SK-N-SH treated with all-trans-retinoic acid at 6 μM for 48 hours (cell line): ENCODE measurements at regions not wholly inside any gene's neighbourhood (a gene's known extent, or its start where the extent isn't known, plus 50 kb on each side); places are given as distances from the start of the nearest gene placed in this dataset.

Experiments
- ATAC-seq: fragments of 200-7000 bp; cut with Tn5 transposase; 3 replicates; pipeline ENCODE4 v1.9.1; 2020; ENCODE audit warnings: mild to moderate bottlenecking, moderate library complexity
- ARNTL ChIP-seq: fragments of 450-650 bp; formaldehyde crosslinking; IDR thresholded peaks from 2 replicates; pipeline ENCODE4 v1.5.0; 2020; ENCODE audit warnings: low read depth, mild to moderate bottlenecking, moderate library complexity, borderline replicate concordance
- BACH2 ChIP-seq: fragments of 250-450 bp; sonication (Bioruptor Pico); IDR thresholded peaks from 2 replicates; pipeline ENCODE4 v1.9.0; 2021; ENCODE audit warnings: mild to moderate bottlenecking, borderline replicate concordance
- CREB5 ChIP-seq: fragments of 250-450 bp; sonication (Bioruptor Pico); IDR thresholded peaks from 2 replicates; pipeline ENCODE4 v1.5.1; 2020; ENCODE audit warnings: low read depth, mild to moderate bottlenecking, moderate library complexity
- ESRRG ChIP-seq: fragments of 250-450 bp; sonication (Bioruptor Pico); IDR thresholded peaks from 2 replicates; pipeline ENCODE4 v1.6.1; 2021; ENCODE audit warnings: mild to moderate bottlenecking
- GLIS3 ChIP-seq: fragments of 250-450 bp; sonication (Bioruptor Pico); IDR thresholded peaks from 2 replicates; pipeline ENCODE4 v1.5.0; 2020; ENCODE audit warnings: mild to moderate bottlenecking, moderate library complexity
- ISL1 ChIP-seq: fragments of 250-450 bp; sonication (Bioruptor Pico); IDR thresholded peaks from 2 replicates; pipeline ENCODE4 v2.1.2; 2022; ENCODE audit warnings: mild to moderate bottlenecking, moderate library complexity
- OSR1 ChIP-seq: fragments of 250-450 bp; sonication (Bioruptor Pico); IDR thresholded peaks from 2 replicates; pipeline ENCODE4 v1.8.0; 2022; ENCODE audit warnings: moderate library complexity, mild to moderate bottlenecking, inconsistent platforms
- PATZ1 ChIP-seq: fragments of 250-450 bp; sonication (Bioruptor Pico); IDR thresholded peaks from 2 replicates; pipeline ENCODE4 v1.8.0; 2020; ENCODE audit warnings: mild to moderate bottlenecking, moderate library complexity, borderline replicate concordance
- POU6F1 ChIP-seq: fragments of 250-450 bp; sonication (Bioruptor Pico); IDR thresholded peaks from 2 replicates; pipeline ENCODE4 v1.8.0; 2021; ENCODE audit warnings: low read depth, mild to moderate bottlenecking, moderate library complexity, borderline replicate concordance
- PPARA ChIP-seq: fragments of 250-450 bp; sonication (Bioruptor Pico); IDR thresholded peaks from 2 replicates; pipeline ENCODE4 v1.5.0; 2020; ENCODE audit warnings: mild to moderate bottlenecking, borderline replicate concordance
- RARB ChIP-seq: fragments of 250-450 bp; sonication (Bioruptor Pico); IDR thresholded peaks from 2 replicates; pipeline ENCODE4 v1.8.0; 2021; ENCODE audit warnings: mild to moderate bottlenecking, moderate library complexity
- SNAI2 ChIP-seq: fragments of 250-450 bp; sonication (Bioruptor Pico); IDR thresholded peaks from 2 replicates; pipeline ENCODE4 v1.5.0; 2020; ENCODE audit warnings: mild to moderate bottlenecking, moderate library complexity
- TCF4 ChIP-seq: fragments of 250-450 bp; sonication (Bioruptor Pico); IDR thresholded peaks from 2 replicates; pipeline ENCODE4 v1.8.0; 2021; ENCODE audit warnings: mild to moderate bottlenecking, moderate library complexity, borderline replicate concordance
- TOX ChIP-seq: fragments of 250-450 bp; sonication (Bioruptor Pico); IDR thresholded peaks from 2 replicates; pipeline ENCODE4 v1.8.0; 2021; ENCODE audit warnings: mild to moderate bottlenecking, moderate library complexity, borderline replicate concordance
- TSHZ2 ChIP-seq: fragments of 250-450 bp; sonication (Bioruptor Pico); IDR thresholded peaks from 2 replicates; pipeline ENCODE4 v1.5.0; 2020; ENCODE audit warnings: mild to moderate bottlenecking, moderate library complexity
- ZC3H10 ChIP-seq: fragments of 250-450 bp; sonication (Bioruptor Pico); IDR thresholded peaks from 2 replicates; pipeline ENCODE4 v1.5.1; 2021; ENCODE audit warnings: mild to moderate bottlenecking, moderate library complexity
- ZFP3 ChIP-seq: fragments of 250-450 bp; sonication (Bioruptor Pico); IDR thresholded peaks from 2 replicates; pipeline ENCODE4 v1.5.0; 2020; ENCODE audit warnings: mild to moderate bottlenecking, moderate library complexity
- ZFP30 ChIP-seq: fragments of 450-650 bp; formaldehyde crosslinking; IDR thresholded peaks from 2 replicates; pipeline ENCODE4 v1.5.0; 2022; ENCODE audit warnings: mild to moderate bottlenecking, moderate library complexity
- ZNF565 ChIP-seq: fragments of 450-650 bp; formaldehyde crosslinking; conservative IDR thresholded peaks from 2 replicates; pipeline ENCODE4 v1.5.0; 2020; ENCODE audit warnings: low read depth, mild to moderate bottlenecking, moderate library complexity
- ZNF8 ChIP-seq: fragments of 450-650 bp; formaldehyde crosslinking; IDR thresholded peaks from 2 replicates; pipeline ENCODE4 v1.5.0; 2020; ENCODE audit warnings: mild to moderate bottlenecking, moderate library complexity
- TF ChIP-seq, protein P1 (sequence below): fragments of 250-450 bp; sonication (Bioruptor Pico); IDR thresholded peaks from 2 replicates; pipeline ENCODE4 v1.5.1; 2021; ENCODE audit warnings: mild to moderate bottlenecking, moderate library complexity

GRCh38 chr12:76220980-76221379 lies 127.2 kb downstream of the BBS10 start:
- no peak for TF ChIP-seq RARB (CRISPR knock-in tag)
- no peak for TF ChIP-seq CREB5
- TF ChIP-seq BACH2: no peak
- no peak for TF ChIP-seq ARNTL
- TF ChIP-seq POU6F1 (CRISPR knock-in tag): no peak
- no peak for TF ChIP-seq PPARA
- no peak for TF ChIP-seq TSHZ2 (CRISPR knock-in tag)
- no peak for TF ChIP-seq ESRRG (CRISPR knock-in tag)
- no peak for TF ChIP-seq OSR1
- TF ChIP-seq TCF4 (CRISPR knock-in tag): no peak
- TF ChIP-seq ZNF8 (CRISPR knock-in tag): no peak
- TF ChIP-seq SNAI2 (CRISPR knock-in tag): no peak
- TF ChIP-seq TOX (CRISPR knock-in tag): no peak
- TF ChIP-seq GLIS3 (CRISPR knock-in tag): no peak
- TF ChIP-seq ZC3H10 (CRISPR knock-in tag): no peak
- TF ChIP-seq ZNF565 (CRISPR knock-in tag): no peak
- TF ChIP-seq ZFP30 (CRISPR knock-in tag): no peak
- TF ChIP-seq ZFP3 (CRISPR knock-in tag): no peak
- TF ChIP-seq, all 23 proteins: peak for 0
- ATAC-seq: no peak

DNA sequence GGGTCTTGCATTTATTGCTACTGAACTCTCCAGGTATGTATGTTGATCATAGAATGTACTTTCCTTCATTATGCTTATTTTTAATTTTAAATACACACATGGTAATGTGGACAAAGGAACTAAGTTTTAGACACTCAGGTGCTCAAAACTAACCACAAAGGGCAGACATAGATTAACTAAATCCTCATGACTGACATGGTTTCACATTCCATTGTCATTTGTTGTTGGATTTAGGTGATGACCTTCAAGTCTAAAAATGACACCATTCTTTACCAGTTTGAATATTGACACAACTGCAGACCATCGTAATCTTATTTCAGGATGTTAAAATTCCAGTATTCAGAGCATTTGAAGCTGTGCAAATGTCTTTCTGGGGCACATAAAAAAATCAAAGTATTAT lies 128.4 kb downstream of the BBS10 start:
- no peak for TF ChIP-seq BACH2
- no peak for TF ChIP-seq ZNF565 (CRISPR knock-in tag)
- no peak for TF ChIP-seq TOX (CRISPR knock-in tag)
- no peak for TF ChIP-seq GLIS3 (CRISPR knock-in tag)
- no peak for TF ChIP-seq ZFP3 (CRISPR knock-in tag)
- no peak for TF ChIP-seq PATZ1 (CRISPR knock-in tag)
- no peak for TF ChIP-seq ISL1 (CRISPR knock-in tag)
- TF ChIP-seq CREB5: no peak
- no peak for TF ChIP-seq OSR1
- no peak for ATAC-seq

DNA sequence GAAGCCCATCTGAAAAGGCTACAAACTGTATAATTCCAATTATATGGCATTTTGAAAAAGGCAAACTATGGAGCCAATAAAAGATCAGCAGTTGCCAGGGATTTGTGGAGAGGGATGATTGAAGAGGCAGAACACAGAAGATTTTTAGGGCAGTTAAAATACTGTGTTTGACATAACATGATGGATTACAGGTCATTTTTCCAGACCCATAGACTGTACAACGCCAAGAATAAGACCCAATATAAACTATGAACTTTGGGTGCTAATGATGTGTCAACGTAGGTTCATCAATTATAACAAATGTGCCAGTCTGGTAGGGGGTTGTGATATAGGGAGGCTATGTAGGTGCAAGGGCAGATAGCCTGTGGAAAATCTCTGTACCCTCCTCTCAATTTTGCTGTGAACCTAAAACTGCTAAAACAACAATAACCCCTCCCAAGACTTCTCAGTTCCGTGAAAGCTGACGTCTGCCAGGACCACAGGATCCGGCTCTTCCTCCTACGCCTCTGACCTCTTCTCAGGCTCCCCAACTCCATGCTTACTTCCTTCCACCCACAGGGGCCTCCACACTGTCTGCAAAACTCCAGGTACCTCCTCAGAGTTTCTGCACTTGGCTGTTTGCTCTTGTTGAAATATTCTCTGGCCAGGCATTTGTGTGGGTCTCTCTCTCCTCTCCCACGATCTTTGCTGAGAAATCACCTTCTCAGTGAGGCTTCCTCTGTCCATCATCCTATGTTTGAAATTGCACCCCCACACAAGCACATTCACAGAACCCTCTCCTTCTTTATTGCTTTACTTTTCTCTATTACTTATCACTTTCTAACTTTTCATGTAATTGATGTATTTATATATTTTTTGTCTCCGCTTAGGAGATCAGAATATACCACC lies 131.4 kb downstream of the BBS10 start:
- ATAC-seq: no peak
- TF ChIP-seq ZNF565 (CRISPR knock-in tag) (no peak), RARB (CRISPR knock-in tag) (no peak), TCF4 (CRISPR knock-in tag) (no peak), PPARA (no peak), ZNF8 (CRISPR knock-in tag) (no peak), POU6F1 (CRISPR knock-in tag) (no peak), GLIS3 (CRISPR knock-in tag) (no peak), ZC3H10 (CRISPR knock-in tag) (no peak), ESRRG (CRISPR knock-in tag) (no peak), CREB5 (no peak)
- TF ChIP-seq, protein P1, sequence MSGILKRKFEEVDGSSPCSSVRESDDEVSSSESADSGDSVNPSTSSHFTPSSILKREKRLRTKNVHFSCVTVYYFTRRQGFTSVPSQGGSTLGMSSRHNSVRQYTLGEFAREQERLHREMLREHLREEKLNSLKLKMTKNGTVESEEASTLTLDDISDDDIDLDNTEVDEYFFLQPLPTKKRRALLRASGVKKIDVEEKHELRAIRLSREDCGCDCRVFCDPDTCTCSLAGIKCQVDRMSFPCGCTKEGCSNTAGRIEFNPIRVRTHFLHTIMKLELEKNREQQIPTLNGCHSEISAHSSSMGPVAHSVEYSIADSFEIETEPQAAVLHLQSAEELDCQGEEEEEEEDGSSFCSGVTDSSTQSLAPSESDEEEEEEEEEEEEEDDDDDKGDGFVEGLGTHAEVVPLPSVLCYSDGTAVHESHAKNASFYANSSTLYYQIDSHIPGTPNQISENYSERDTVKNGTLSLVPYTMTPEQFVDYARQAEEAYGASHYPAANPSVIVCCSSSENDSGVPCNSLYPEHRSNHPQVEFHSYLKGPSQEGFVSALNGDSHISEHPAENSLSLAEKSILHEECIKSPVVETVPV (CRISPR knock-in tag): no peak
